Right lobe of liver (tissue), 4 donors: ENCODE measurements at regions not wholly inside any gene's neighbourhood (a gene's known extent, or its start where the extent isn't known, plus 50 kb on each side); places are given as distances from the start of the nearest gene placed in this dataset.

Source experiments
- CTCF ChIP-seq, 4 donors: fragments of 200-600 bp in 3 of 4; fragments of 450-650 bp in 1 of 4; IDR thresholded peaks; one replicate each; pipeline versions ENCODE4 v1.5.1 to v1.8.0; 2016 to 2022; ENCODE audit warnings: antibody characterized with exemption in 4 of 4, mild to moderate bottlenecking in 2 of 4
- POLR2A ChIP-seq: fragments of 450-650 bp; IDR thresholded peaks from one replicate; pipeline ENCODE4 v1.6.1; 2017; ENCODE audit warnings: antibody characterized with exemption, mild to moderate bottlenecking
- donor health status: DM: no; HTN: no; CAD: no.
- donor health status: DM: no; HTN: no; CAD: no.
- donor health status: DM: no; HTN: yes; CAD: no.

- TF ChIP-seq CTCF (IDR thresholded peaks at IDR 0.05) (no peak), POLR2A (no peak)
These were observed 158.1 kb downstream of the SLC25A46 start for GRCh38 chr5:110896901-110897300.
